NK-92 (cell line): ENCODE measurements at regions not wholly inside any gene's neighbourhood (a gene's known extent, or its start where the extent isn't known, plus 50 kb on each side); places are given as distances from the start of the nearest gene placed in this dataset.
"Not testable (repeated sequence)": the region's sequence is repeated elsewhere in the genome, so short reads cannot be mapped to it uniquely, and the experiment has no call there.

Experiments used
- DNase-seq: peaks from one replicate; lab custom pipeline; 2025; ENCODE audit not compliant: unreplicated experiment; lab: John Stamatoyannopoulos, UW

GRCh38 chr3:177613901-177614300 is 416.6 kb upstream of the TBL1XR1 start:
- DNase-seq, result no peak

GRCh38 chr3:177615015-177615414 is 417.7 kb upstream of the TBL1XR1 start:
- DNase-seq, result no peak

GRCh38 chr3:177618873-177619733 is 421.8 kb upstream of the TBL1XR1 start:
- DNase-seq, result no peak

GRCh38 chr3:177620073-177620472 is 422.8 kb upstream of the TBL1XR1 start:
- no peak for DNase-seq

- DNase-seq, result no peak
These were observed 425.2 kb upstream of the TBL1XR1 start for GRCh38 chr3:177622520-177622919.

- DNase-seq, result no peak
These were observed 425.8 kb upstream of the TBL1XR1 start for GRCh38 chr3:177622982-177623617.

GRCh38 chr3:177624528-177625495 is 427.5 kb upstream of the TBL1XR1 start:
- DNase-seq, result no peak

- no peak for DNase-seq
These were observed 428.8 kb upstream of the TBL1XR1 start for GRCh38 chr3:177626045-177626444.

GRCh38 chr3:177628095-177628719 is 430.9 kb upstream of the TBL1XR1 start:
- not testable (repeated sequence) for DNase-seq

- DNase-seq, result no peak
These were observed 432.0 kb upstream of the TBL1XR1 start for GRCh38 chr3:177629276-177629675.

- DNase-seq, result no peak
These were observed 436.5 kb upstream of the TBL1XR1 start for GRCh38 chr3:177633671-177634207.

- DNase-seq, result not testable (repeated sequence)
These were observed 438.4 kb upstream of the TBL1XR1 start for GRCh38 chr3:177635601-177636106.

- DNase-seq, result no peak
These were observed 443.2 kb upstream of the TBL1XR1 start for GRCh38 chr3:177640319-177640965.

- DNase-seq, result no peak
These were observed 443.9 kb upstream of the TBL1XR1 start for GRCh38 chr3:177641206-177641605.

GRCh38 chr3:177642042-177642803 is 444.9 kb upstream of the TBL1XR1 start:
- no peak for DNase-seq

GRCh38 chr3:177642804-177643125 is 445.5 kb upstream of the TBL1XR1 start:
- no peak for DNase-seq

- DNase-seq, result no peak
These were observed 449.5 kb upstream of the TBL1XR1 start for GRCh38 chr3:177646749-177647148.

- no peak for DNase-seq
These were observed 450.1 kb upstream of the TBL1XR1 start for GRCh38 chr3:177647341-177647740.

- DNase-seq, result no peak
These were observed 450.6 kb upstream of the TBL1XR1 start for GRCh38 chr3:177647876-177648275.
